GM12872 (cell line): ENCODE measurements at regions not wholly inside any gene's neighbourhood (a gene's known extent, or its start where the extent isn't known, plus 50 kb on each side); places are given as distances from the start of the nearest gene placed in this dataset.

ENCODE experiments used
- TF ChIP-seq, protein P1 (sequence below): IDR thresholded peaks from 3 replicates; pipeline ENCODE4 v1.5.1; 2011; ENCODE audit warnings: low read depth, mild to moderate bottlenecking, low read length, moderate library complexity; ENCODE audit not compliant: insufficient read depth

DNA sequence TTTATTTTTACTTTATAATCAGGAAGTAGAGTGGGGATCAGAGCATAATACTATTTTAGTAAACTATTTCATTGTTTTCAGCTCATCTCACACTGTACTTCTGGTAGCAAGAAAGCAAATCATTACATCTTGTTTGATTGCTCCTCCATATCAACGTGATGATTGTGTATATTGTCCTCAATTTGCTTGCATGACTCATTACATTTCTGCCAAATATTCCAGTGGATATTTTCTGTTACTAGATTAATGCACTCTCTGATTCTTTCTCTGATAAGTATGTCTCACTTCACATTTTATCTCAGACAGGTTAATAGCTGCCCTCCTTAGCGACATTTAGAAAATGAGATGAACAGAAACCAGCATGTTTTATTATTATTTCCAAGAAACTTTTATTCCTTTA lies 1145.3 kb downstream of the OTOL1 start:
- TF ChIP-seq, protein P1, sequence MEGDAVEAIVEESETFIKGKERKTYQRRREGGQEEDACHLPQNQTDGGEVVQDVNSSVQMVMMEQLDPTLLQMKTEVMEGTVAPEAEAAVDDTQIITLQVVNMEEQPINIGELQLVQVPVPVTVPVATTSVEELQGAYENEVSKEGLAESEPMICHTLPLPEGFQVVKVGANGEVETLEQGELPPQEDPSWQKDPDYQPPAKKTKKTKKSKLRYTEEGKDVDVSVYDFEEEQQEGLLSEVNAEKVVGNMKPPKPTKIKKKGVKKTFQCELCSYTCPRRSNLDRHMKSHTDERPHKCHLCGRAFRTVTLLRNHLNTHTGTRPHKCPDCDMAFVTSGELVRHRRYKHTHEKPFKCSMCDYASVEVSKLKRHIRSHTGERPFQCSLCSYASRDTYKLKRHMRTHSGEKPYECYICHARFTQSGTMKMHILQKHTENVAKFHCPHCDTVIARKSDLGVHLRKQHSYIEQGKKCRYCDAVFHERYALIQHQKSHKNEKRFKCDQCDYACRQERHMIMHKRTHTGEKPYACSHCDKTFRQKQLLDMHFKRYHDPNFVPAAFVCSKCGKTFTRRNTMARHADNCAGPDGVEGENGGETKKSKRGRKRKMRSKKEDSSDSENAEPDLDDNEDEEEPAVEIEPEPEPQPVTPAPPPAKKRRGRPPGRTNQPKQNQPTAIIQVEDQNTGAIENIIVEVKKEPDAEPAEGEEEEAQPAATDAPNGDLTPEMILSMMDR = no peak

DNA sequence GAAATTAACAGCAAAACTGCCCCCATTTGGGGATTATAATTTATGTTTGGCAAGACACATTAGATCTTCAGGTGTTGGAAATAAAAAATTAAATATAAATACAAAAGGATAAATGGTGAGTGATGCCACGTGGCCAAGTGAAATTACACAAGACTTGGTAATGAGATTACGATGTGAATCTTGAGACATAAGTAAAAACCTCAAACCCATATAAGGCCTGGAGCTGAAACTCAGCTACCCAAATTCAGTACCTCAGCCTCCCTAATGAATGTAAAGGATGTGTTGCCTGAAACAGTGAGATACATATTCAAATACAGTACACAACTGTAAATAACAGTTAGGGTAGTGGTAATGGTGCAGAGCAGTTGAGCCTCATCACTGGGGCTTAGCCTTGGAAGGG lies 1146.6 kb downstream of the OTOL1 start:
- TF ChIP-seq, protein P1 = no peak

DNA sequence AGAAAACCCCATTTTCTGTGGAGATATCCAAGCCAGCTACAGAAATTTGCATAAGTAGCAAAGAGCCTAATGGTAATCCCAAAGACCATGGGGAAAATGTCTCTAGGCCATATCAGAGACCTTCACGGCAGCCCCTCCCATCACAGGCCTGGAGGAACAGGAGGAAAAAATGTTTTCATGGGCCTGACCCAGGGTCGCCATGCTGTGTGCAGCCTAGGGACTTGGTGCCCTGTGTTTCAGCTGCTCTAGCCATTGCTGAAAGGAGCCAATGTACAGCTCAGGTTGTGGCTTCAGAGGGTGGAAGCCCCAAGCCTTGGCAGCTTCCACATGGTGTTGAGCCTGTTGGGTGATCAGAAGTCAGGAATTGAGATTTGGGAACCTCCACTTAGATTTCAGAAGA lies 1150.7 kb downstream of the OTOL1 start:
- TF ChIP-seq, protein P1 = no peak

DNA sequence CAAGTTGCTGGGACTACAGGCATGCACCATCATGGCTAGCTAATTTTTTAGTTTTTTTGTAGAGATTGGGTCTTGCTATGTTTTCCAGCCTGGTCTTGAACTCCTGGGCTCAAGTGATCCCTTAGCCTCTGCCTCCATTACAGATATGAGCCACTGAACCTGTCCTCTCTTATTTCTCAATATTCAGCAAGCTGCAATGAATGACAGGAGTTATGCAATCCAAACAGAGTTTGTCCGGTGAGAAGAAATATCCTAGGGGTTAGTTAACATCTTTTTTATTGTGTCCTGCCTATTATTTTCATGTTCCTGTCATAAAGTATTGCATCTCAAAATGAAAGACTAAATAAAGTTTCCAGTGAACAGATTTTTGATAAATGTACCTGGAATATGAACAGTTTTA lies 1161.4 kb downstream of the OTOL1 start:
- TF ChIP-seq, protein P1 = no peak

DNA sequence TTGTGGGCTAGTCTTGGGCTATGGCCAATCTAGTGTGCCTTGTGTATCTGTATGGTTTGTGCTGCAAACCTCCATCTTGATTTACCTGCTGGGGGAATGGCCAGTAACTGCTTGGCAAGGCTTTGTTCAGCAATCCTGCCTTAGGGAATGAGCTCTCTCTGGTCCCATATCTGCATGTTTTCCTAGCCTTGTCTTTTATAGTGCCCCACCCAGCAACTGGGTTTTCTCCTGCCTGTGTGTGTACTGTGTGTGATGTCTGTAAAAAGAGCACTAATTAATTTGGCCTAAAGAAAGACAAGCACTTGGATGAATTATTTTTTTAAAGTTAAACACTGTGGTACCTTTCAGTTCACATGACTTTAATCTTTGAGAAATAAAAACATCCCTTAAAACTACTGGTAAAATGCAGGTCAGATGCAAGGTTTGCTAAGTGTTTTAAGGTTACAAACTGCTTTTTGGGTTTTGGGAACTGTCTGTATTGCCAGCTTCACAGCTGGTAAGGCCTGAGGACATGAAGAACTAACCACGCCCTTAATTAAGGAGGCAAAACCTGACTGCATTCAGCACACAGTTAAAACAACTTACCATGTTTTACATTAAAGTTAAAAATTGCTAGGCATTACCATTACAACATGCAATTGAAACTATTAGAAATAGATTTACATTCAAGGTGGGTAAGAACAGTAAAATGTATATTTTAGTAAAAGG lies 1169.2 kb downstream of the OTOL1 start:
- TF ChIP-seq, protein P1 = no peak

DNA sequence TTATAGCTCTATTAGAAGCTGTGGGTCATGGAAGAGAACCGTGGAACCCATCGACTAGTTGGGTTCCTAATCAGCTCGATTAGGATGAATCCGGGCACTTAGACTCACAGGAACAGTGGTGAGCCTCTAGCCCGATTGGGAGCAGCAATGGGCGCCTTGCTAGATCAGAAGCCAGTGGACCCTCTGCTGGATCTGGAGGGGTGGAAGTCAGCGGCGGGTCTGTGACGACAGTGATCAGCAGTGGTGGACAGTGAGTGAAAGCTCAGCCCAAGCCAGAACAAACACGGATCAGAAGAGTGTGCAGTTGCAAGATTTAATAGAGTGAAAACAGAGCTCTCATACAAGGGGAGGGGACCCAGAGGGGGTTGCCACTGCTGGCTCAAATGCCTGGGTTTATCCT lies 1170.2 kb downstream of the OTOL1 start:
- TF ChIP-seq, protein P1 = no peak

DNA sequence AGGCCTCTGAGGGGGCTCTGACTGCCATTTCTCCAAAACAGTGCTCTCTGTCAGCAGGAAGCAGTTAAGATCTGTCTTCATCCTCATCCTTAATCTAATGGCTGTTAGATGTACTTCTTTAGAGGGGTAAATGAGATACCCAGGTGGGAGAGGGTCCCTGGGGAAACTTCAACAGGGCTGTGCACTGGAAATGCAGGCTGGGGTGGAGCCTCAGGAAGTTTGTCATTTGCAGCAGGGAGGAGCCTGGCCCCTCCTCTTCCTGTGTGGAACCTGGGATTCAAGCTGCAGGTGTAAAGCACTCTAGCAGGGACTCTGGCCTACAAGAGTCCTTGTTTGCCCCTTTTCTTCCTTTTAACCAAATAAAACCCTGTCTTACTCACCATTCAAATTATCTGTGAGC lies 1173.6 kb downstream of the OTOL1 start:
- TF ChIP-seq, protein P1 = no peak
